NOMO-1 treated with dmso at 0.1 percent for 144 hours (cell line): ENCODE measurements at regions not wholly inside any gene's neighbourhood (a gene's known extent, or its start where the extent isn't known, plus 50 kb on each side); places are given as distances from the start of the nearest gene placed in this dataset.
"Not testable (repeated sequence)": the region's sequence is repeated elsewhere in the genome, so short reads cannot be mapped to it uniquely, and the experiment has no call there.

Experiments used
- DNase-seq: peaks from one replicate; lab custom pipeline; 2025; ENCODE audit not compliant: unreplicated experiment; lab: John Stamatoyannopoulos, UW

DNA sequence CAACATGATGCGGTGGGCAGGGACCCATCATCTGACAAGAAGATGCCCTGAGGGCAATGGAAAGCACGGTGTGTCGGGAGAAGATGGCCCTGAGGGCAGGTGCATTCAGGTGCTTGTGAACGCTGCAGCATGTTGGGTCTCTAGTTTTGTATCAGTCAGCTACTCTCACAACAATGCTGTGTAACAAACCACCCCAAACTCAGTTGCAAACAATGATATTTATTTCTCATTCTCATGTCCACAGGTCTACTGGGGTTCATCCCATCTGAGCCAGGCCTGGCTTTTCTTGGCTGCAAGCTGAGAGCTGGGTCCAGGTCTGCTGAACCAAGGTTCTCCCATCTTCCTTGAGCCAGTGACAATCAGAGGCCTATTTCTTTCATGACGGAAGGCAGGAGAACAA lies 461.6 kb downstream of the PREX1 start:
- no peak for DNase-seq

DNA sequence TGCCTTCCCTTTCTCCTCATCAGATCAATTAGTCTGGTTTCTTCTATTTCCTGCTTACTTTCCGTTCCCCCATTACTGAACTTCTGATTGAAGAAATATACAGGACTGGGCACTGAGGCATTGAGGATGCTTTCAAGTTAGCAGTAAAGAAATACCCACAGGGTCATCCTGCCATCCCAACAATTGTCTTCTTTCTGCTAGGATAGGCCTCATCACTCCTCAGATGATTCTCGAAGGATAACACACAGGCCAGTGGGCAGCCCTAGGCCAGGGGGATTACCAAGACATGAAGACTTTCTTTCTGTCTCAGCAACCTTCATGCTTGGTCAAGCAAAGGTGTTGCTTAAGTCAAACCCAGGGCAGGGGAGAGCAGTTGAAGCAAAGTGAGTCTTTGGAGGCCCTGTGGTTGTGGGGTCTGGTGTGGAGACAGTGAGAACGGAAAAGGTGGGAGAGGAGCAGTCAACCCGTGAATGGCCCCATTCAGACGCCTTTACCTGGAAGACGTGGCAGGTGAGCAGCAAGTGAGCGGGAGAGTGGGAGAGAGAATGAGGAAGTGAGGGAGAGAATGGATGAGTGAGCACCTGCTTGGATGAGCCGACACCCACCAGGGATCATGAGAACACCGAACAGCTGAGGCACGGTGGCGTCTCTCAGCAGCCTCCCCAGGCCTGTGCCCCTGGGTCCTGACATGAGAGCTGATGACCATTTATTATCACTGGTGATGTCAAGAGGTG lies 462.9 kb downstream of the PREX1 start:
- DNase-seq: no peak

DNA sequence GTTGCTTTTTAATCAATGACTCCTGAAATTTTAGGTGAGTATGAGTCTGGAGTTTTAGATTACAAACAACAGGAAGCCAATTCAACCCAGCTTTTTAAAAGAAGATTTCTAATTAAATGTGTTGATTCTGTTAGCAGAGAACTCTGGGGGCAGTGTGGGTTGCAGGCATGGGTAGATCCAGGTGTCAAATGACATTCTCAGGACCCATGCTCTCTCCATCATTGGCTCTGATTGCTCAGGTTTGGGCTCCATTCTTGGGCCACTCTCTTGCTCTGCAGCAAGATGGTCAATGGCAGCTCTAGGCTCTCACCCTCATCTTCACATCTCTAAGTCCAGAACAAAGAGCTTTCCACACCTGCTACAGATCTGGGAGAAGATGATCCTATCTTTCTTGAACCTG lies 463.7 kb downstream of the PREX1 start:
- no peak for DNase-seq

DNA sequence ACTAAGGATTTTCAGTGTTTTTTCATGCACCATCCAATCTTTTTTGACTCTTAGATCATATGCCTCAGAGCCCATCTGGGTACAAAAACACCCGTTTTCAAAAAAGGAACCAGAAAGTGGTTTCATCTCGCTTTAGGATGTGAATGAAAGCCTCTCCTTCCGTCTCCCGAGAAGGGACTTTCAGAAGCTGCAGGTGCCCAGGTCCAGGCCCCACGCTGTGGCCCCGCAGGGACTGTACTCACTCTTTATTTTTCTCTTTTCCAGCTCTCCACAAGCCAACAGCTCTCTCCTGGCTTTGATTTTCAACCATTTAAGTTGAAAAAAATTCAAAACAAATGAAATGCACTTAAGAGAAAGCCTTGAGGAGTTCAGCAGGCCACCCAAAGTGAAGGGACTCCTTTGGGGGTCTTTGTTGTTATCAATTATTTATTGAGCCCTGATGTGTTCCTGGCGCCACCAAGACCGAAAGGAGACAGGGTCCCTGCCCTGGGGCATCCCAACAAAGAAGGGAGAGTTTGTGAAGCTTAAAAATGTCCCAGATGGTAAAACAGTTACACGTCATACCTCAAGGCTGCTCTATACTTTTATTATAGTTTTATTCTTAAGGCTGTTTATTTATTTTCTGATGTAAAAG lies 467.3 kb downstream of the PREX1 start:
- DNase-seq: no peak

DNA sequence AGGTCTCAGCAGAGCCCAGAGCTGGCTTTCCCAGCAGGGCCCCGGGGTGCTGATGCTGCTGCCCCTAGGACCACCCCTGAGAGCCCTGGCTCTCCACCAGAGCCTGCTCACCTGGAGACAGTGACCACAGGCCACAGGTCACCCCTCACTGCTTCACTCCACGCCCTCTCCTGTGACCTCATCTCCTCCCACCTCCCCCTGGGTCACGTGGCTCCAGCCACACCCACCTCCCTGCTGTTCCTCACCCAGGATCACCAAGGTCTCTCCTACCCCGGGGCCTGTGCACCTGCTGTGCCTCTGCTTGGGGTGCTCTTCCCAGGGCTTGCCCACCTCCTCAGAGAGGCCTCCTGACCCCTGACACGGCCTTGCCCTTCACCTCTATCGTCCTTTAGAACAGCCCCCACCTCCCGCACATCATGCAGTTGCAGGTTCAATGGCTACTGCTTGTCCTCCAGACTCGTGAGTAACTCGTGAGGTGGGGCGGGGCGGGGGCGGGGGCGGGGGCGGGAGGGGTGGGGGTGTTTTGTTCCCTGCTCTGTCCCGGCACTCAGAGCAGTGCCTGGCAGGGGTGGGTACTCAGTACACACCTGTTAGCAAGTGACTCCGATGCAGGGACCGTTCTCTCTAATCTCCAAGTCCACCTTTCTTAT lies 468.0 kb downstream of the PREX1 start:
- DNase-seq: no peak

DNA sequence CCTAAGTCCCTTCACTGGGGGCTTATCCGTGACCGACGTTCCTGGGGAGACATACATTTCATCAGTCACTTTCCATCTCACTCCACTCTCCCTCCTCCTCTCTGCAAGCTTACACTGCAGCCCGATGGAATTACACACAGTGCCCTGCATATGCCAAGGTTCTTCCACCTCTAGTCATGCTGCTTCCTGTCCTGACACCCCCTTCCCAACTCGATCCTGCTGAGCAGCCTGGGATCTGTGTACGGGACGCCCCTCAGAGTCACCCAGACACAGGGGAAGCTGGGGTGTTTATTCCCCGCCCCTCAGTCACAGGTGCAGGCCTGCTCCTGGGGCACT lies 468.8 kb downstream of the PREX1 start:
- not testable (repeated sequence) for DNase-seq

DNA sequence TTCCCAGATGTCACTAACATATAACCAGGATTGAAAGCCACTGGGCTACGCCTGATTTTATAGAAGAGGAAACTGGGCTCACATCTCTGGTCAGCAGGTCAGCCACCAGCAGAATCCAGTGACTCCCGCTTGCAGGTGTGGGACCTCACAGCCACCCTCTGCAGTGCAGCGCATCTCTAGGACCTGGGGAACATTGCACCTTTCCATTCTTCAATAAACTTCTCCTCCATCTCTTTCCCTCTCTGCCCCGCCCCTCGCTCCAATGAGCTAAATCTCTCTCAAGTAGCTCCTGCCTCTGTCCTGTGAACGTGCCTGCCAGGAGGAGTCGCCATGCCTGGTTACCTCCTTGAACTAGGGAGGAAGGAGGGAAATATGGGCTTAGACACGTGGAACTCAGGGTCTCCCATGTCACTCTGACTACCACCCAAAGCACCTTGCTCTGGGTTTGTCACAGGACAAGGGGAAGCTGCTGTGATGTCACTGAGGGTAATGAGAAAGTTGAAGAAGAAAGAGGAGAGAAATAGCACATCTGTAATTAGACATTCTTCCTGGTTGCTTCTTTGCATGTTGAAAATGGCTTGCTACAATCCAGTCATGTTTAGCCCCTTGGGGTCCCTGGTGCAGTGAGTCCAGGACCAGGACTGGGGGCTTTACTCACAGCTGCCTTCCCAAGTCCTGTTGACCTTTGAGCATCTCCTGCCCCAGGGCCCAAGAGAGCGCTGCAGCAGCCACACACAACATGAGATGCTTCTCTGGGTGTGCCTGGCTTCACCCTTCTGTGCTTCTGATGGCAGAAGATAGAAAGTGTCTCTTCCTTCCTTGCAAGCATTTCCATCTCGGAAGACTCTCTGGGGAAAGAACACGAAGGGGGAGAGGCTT lies 469.4 kb downstream of the PREX1 start:
- DNase-seq: no peak

DNA sequence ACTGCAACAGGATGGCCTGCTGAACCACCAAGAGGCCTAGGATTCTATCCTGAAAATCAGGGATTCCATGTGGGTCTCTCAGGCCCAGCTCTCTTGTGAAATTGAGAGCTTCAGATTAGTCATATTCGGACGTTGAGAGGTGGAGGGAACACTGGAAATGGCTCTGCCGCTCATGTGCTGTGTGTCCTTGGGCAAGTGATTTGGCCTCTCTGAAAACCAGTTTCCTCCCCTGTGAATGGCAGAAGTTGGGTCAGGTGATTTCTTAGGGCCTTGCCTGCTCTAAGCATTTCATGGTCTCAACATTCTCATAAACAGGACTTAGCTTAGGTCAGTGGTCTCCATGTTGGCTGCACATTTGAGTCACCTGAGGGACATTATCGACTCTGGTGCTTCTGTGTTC lies 470.1 kb downstream of the PREX1 start:
- no peak for DNase-seq

DNA sequence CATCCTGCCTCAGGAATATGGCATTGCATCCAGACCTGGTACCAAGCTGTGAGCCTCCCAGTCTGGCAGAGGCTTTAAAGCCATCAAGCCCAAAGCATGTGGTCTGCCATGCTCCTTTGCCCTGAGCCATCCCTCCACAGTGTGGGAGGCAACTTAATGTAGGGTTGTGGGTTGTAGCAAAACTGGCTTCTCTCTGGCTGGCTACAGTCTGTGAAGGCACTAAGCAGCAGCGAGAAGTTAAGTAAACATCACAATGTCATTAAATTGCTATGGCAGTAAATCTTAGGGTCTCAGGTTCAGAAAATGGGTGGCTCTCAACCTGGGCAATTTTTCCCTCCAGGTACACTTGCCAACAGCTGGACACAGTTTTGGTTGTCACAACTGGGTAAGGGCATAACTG lies 472.9 kb downstream of the PREX1 start:
- no peak for DNase-seq

DNA sequence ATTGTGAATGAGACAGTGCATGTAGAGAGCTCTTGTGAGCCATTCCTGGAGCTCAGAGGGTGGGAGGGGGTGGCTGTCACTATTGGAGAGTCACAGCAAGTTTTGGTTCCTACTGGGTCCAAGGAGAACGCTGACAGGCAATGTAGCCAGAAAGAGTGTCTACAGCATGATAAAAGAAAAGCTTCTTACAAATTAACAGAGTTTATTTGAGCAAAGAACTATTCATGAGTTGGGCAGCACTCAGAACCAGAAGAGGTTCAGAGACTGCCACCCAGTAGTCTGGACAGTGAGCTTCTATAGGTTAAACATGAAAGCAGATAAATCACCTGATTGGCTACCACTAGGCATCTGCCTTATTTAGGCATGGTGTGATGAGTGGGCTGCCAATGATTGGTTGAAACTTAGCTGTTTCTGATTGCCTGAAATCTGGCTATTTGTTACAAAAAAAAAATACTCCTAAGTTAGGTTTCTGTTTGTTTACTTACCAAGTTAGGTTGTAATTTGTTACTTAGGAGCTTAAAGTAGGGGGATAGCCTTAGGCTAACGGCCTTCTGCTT lies 473.4 kb downstream of the PREX1 start:
- DNase-seq: no peak

DNA sequence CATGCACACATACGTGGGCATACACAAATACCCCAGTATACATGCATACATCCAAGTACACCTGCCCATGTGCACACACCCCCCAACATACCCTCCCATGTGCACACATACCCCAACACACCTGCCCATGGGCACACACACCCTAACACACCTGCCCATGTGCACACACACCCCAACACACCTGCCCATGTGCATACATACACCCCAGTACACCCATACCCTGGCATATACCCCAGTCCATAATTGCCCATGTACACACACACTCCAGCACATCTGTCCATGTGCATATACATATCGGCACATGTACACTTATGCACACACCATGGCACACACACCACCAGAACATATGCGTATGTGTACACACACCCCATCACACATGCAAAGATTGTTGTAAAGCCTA lies 475.2 kb downstream of the PREX1 start:
- no peak for DNase-seq

DNA sequence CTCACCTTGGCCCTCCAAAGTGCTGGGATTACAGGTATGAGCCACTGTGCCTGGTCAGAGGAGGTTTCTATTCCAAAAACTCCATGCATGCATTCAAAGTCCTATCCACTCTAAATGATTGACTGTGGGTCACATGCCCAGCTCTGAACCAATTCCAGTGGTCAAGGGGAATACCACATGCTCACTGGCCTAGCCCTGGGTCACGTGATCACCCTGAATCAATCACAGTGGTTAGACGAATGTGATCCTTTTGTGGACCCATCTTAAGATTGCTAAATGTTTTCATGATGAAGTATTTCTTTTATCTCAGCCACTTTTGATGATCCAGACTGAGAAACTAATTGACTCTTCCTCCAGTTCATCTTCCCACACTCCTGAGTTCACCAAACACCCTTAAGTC lies 475.8 kb downstream of the PREX1 start:
- DNase-seq: no peak

DNA sequence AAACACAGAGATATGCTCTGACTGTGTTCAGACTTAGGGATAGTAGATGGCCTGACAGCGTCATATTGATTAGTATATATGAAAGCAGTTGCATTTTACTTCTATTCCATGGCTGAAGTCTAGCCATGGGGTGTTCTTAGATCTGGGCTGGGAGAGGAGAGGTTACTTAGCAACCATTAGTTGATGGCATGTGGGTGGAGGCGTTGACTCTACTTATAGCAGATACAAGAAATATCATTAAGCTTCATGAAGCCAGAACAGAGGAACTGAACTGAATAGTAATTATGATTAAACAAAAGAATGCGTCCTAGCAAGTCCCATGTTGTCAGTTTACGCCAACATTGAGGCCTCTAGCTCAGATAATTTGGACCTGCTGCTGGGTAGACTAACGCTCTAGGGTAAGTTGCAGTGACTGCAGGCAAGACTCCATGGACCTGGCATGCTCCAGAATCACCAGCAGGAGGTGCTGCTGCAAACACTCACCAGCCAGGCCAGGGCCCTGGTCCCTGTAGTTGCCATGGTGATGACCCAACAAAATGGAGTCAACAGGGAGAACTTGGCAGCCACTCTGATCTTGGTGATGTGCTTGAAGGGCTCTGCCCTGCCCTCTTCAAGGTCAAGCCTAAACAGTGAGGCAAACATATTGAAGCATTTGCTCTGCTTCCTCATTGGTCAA lies 477.3 kb downstream of the PREX1 start:
- no peak for DNase-seq

DNA sequence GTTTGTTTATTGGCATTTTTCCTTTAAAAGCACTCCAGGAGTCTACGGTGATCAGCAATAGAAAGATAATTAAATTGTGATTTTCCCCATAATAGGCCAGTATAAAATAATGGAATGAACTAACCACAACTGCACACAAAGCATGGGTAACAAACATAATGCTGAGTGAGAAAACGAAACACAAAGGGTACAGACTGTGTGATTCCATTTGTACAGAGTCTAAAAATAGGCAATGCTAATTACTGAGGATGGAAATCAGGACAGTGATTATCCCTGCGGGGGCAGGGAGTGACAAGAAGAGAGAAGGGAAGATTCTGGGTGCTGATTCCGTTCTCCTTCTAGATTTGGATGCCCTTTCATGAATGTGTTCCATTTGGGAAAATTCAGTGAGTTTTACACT lies 478.1 kb downstream of the PREX1 start:
- no peak for DNase-seq

DNA sequence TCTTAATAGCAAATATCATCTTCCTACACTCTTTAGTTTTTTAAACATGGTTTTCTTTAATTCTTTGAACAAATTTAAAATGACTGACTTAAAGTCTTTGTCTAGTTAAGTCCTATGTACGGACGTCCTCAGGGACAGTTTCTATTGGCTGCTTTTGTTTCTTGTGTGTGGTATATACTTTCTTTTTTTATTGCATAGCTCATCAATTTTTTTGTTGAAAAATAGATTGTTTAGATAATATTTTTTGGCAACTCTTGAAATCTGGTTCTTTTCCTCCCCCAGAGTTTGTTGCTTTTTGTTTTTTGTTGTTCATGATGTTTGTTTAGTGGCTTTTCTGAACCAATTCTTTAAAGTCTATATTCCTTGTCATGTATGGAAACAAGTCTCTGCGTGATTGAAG lies 479.8 kb downstream of the PREX1 start:
- no peak for DNase-seq

DNA sequence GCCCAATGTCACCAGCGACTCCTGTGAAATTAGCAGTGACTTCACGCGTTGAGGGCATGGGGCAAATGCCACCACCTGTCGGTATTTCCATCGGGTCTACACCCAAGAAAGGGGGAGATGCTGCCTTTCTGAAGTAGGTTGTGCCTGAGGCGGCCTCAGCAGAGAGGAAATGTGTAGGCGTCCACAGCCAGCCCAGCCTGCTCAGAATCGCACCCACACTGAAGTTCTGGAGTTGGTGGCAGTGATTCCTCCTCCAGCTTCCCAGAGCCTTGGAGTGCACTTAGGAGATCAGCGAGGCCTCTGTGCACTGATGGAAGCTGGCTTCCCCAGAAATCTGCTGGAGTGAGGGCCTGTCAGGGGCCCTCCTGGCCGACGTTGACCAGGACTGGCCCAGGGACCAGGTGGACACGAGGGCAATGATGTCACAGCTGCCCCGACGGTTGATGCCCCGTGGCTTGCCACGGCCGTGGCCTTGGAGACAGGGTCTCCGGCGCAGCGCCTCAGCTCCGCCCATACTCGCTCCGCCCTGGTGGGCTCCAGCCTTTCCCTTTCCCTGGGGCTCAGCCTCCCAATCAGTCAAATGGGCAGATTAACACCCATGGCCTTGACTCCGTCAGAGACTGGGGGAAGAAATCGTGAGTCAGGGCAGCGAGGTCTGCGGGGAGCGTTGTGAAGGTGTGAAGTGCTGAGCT lies 484.8 kb downstream of the PREX1 start:
- DNase-seq: no peak

DNA sequence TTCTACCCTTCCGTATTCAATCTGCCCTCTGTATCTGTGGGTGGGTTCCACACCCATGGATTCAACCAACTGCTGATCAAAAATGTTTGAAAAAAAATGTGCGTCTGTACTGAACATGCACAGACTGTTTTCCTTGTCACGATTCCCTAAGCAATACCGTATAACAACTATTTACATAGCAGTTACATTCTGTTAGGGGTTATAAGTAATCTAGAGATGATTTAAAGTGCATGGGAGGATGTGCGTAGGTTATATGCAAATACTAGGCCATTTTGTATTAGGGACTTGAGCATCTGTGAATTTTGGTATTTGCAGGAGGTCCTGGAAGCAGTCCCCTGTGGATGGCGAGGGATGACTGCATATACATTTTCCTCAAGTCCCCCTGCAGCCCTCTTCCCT lies 486.9 kb downstream of the PREX1 start:
- DNase-seq: no peak

DNA sequence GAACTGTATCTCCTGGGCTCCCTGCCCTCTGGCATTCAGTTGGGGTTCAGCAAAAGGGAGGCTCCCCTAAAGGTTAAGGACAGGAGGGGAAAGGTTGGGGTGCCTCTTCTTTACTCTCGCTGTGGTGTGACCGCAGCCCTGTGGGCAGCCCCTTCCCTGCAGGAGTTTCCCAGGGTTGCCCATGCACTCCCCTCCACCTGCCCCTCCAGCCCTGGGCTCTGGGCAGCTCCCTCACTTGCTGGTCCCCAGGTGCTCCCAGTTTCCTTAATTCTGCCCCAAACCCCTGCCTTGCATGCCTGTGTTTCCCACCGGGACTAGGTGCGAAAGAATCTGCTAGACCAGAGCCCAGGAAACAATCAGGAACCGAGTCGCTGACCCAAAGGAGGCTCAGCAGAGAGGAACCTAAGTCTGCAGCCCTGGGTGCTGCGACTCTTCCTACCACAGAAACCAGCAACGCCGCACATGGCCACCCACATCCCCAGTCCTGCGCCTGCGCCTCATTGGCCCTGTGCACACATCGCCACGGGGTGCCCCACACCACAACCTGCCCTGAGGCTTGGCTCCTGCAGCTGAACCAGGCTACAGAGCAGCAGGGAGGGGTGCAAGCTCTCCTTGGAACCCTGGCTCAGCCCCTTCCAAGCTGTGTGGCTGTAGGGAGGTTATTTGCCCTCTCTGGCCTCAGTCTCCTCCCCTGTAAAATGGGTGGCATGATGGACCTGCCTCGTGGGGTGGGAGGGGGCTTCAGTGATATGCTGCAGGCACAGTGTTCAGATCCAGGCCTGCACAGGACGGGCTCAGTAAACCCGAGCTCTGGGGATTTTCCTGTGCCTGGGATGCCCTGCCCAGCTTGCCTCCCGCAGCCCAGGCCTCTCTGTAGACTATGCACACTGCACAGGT lies 487.6 kb downstream of the PREX1 start:
- DNase-seq: no peak
